ENCODE measurements at regions not wholly inside any gene's neighbourhood (a gene's known extent, or its start where the extent isn't known, plus 50 kb on each side); places are given as distances from the start of the nearest gene placed in this dataset.
"Not testable (repeated sequence)": the region's sequence is repeated elsewhere in the genome, so short reads cannot be mapped to it uniquely, and the experiment has no call there.

DNA sequence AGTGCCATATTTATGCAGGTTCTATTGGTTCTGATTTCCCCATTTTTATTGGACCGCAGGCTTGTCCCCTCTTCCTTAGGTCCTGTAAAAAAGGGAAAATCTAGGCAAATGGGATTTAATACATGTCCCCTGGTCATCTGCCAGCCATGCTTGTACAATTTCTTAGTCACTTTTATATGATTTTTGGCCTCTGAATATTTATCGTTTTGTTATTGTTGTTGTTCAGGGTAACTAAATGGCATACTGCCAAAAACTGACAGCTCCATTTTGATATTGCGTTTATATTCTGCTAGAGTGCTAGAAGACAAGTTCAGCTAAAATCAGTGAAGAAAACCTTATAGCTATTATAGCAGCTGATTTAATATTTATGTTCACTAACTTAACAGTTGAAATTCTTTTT, 770.2 kb upstream of the FAM174A start:
- in situ Hi-C loops (cut with MboI; ENCODE audit: low sequenced_read_pairs): no loop called here

DNA sequence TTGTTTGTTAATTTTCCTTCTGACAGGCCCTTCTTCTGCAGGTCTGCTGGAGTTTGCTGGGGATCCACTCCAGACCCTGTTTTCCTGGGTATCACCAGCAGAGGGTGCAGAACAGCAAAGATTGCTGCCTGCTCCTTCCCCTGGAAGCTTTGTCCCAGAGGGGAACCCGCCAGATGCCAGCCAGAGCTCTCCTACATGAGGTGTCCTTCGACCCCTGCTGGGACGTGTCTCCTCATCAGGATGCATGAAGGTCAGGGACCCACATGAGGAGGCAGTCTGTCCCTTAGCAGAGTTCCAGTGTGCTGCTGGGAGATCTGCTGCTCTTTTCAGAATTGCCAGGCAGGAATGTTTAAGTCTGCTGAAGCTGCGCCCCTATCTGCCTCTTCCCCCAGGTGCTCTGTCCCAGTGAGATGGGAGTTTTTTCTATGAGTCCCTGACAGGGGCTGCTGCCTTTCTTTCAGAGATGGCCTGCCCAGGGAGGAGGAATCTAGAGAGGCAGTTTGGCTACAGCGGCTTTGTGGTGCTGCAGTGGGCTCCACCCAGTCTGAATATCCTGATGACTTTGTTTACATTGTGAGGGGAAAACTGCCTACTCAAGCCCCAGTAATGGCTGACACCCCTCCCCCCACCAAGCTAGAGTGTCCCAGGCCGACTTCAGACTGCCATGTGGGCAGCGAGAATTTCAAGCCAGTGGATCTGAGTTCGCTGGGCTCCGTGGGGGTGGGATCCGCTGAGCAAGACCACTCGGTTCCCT, 772.0 kb upstream of the FAM174A start:
- in situ Hi-C loops (cut with MboI; ENCODE audit: low sequenced_read_pairs): no loop called here

DNA sequence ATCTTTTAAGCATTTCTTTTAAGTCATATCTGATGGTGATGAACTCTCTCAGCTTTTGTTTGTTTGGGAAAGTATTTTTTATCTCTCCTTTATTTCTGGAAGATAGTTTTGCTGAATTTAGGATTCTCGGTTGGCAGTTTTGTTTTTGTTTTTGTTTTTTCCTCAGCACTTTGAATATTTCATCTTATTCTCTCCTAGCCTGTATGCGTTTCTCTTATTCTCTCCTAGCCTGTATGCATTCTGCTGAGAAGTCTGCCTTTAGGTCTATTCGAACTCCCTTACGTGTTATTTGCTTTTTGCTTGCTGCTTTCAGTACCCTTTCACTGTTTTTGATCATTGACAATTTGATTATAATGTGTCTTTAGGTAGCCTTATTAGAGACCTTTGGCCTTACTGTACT, 787.8 kb upstream of the FAM174A start:
- in situ Hi-C loops (cut with MboI; ENCODE audit: low sequenced_read_pairs): no loop called here

DNA sequence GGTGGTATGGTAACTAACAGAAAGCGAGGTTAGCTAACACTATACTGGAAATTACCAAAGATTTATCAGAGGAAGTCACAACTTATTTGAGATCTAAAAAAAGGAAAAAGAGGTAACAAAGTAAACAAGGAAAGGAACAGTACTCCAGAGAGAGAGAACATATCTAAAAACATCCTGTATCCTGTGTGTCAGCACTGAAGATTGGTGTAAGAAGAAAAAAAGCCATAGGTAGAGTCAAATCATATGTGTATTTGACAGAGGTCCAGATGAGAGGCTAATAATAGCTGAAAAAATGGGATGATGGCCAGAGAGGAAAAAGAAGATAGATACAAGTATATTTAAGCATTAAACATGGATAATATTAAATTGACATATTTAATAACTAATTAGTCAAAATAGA, 802.0 kb upstream of the FAM174A start:
- in situ Hi-C loops (cut with MboI; ENCODE audit: low sequenced_read_pairs): not testable (repeated sequence)

DNA sequence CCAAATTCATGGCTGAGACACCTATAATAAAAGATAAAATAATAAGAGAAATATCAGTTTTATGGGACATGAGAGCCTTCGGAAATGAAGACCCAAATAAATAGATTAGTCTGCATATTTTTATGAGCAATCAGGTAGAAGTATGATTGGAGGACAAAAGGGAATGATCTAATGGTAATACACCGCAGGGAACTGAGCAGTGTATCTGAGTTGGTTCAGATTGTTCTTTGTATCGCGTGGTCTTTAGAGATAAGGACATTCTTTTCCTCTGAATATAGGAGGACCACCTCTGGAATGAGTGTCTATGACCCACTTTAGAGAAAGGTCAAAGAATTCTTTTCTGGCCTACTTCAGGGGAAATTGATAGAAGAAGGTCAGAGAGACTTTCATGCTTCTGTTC, 801.8 kb upstream of the CHD1 start:
- in situ Hi-C loops (cut with MboI; ENCODE audit: low sequenced_read_pairs): not testable (repeated sequence)

DNA sequence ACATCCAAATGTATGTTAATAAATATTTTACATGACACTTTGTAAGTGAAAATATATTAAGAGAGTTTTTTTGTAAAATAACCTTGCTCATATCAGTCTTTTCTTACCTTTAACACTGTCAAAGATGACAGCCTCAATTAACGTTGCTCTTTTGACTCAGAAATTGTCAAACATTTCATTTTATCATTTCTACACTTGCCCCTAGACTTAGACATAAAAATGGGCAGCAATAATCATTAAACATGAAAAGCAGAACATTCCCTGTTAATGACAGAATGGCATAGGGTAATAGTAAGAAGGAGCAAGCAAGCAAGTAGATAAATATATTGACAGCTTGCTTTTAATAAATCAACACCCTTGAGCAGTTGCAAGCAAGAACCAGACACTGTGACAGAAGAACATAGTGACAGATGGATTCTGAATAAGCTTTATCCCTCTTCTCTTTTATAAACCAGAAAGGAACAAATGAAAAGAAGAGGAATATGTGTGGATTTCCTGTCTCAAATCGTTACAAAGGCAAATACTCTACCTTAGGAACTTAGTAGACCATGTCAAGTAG, 796.0 kb upstream of the CHD1 start:
- in situ Hi-C loops (cut with MboI; ENCODE audit: low sequenced_read_pairs): no loop called here

DNA sequence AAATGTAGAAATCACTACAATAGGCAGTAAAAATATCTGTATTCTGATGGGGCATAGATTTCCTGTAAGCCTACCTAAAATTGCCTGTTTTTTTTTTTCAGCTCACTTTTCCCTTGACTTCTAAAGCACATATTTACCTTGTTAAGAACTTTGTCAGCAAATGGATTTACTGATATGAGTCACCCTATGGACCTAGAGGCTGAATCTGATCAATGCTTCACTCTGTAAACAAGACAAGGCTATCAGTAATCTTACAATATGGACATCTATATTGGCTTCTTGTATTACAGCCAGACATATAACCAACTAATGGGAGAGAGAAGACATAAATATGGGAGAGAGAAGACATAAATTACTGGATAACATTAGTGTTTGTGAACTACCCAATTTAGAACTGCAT, 792.7 kb upstream of the CHD1 start:
- in situ Hi-C loops (cut with MboI; ENCODE audit: low sequenced_read_pairs): no loop called here

DNA sequence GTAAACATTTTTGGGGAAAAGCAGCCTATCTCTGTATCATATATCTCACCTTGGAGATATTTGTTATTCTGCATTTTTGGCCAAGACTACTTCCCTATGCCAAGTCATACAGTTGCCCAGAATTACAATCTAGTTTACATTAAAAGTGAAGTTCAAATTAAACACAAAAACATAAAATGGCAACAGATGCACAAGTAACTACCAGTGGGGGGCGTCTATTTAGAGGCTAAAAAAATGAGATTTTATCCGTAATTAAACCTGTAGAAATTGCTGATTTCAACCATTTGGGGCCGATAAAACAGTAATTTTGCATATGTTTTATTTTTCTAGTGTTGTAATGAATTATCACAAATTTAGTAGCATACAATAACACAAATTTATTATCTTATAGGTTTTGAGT, 787.1 kb upstream of the CHD1 start:
- in situ Hi-C loops (cut with MboI; ENCODE audit: low sequenced_read_pairs): no loop called here

DNA sequence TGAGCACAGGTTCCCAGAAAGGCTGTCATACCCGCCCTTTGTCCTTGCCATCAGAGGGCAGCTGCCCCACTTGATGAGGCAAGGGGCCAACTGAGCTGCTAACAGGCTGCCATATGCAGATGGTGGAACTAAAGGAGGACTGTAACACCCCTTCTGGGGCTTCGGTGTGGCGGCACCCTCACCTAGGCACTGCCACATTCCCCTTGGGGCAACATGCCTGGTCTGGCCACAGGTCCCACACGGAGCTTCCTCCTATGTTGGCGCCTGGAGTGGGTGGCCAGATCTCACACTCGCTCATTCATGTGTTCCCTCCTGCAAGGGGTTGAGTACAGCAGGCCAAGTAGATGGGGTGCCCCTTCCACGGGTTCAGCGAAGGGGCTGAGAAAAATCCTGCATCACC, 777.4 kb upstream of the CHD1 start:
- in situ Hi-C loops (cut with MboI; ENCODE audit: low sequenced_read_pairs): no loop called here

DNA sequence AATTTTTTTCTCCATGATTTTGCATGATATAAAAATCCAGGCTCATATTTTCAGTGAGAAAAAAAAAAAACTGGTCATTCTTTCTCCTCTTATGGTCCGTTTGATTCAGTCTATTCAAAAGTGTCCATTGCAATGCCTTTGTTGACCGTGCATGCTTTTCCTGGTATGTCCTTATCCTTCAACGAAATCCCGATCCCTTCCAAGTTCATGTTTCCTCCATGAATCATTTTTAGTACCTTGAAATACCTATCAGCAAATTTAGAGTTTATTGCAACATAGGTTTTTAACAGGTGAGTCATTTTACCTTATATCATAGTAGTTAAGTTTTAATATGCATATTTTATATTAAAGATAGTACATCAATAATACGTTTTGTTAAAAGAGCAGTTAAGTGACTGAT, 773.8 kb upstream of the CHD1 start:
- in situ Hi-C loops (cut with MboI; ENCODE audit: low sequenced_read_pairs): no loop called here

DNA sequence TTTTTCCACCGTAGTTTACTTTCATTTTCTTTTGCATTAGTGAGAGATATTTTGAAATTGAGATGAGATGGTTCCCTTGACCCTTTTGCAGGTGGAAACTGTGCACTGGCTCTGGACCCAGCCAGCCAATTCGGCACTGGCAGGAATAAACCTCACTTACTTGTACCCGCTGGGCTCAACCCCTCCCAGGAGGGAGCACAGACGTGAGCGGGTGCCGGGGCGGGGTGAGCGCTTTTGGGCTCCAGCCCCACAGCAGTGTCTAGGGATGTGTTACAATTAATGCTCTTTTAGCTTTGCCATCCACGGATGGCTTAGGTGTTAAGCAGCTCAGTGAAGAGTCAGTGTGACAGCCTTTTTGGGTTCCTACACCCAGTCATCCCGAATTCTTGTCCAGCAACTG, 766.1 kb upstream of the CHD1 start:
- in situ Hi-C loops (cut with MboI; ENCODE audit: low sequenced_read_pairs): no loop called here

DNA sequence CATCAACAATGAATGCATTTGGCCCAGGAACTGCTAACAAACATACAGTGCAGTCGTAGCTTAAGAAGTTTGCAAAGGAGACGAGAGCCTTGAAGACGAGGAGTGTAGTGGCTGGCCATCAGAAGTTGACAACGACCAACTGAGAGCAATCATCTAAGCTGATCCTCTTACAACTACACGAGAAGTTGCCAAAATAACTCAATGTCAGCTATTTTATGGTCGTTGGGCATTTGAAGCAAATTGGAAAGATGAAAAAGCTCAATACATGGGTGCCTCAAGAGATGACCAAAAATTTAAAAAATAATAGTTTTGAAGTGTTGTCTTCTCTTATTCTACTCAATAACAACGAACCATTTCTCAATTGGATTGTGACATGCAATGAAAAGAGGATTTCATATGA, 757.7 kb upstream of the CHD1 start:
- in situ Hi-C loops (cut with MboI; ENCODE audit: low sequenced_read_pairs): no loop called here

DNA sequence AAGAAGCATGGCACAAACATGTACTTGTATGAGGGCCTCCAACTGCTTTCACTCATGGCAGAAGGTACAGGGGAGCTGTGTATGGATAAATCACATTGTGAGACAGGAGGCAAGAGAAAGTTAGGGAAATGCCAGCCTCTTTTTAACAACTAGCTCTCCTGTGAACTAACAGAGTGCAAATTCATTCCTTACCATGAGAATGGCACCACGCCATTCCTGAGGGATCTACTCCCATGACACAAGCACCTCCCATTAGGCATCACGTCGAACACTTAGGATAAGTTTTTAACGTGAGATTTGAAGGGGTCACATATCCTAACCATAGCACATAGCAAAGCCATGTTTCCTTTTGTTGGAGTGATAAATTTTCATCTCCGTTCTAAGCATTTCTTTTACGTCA, 747.2 kb upstream of the CHD1 start:
- in situ Hi-C loops (cut with MboI; ENCODE audit: low sequenced_read_pairs): no loop called here

DNA sequence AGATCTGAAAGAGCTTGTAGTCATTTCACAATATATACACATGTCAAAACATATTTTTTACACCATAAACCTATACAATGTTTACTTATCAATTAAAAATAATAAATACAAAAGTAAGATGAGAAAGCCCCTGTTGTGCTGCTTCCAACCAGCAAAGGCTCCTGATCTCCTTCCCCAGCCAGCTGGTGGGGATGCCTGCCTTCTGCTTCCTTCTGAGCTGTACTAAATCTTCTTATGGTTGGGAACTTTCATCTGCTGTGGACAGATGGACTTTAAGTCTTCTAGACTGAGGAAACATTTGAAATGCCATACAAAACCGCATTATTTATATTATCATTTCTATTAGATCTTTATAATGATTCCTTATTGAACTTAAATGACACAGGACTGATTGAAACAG, 745.3 kb upstream of the CHD1 start:
- in situ Hi-C loops (cut with MboI; ENCODE audit: low sequenced_read_pairs): no loop called here

DNA sequence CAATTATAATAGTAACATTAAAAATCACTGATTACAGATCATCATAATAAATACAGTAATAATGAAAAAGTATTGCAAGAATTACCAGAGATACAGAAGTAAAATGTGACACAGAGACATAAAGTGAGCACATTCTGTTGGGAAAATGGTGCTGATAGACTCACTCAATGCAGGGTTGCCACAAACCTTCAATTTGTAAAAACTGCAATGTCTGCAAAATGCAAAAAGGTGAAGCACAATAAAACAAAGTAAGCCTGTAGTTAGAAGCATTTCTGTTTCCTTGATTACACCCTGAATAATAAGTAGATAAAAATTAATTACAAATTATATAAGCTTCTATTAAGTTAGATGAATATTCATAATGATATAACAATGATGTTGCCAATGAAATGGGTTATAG, 736.2 kb upstream of the CHD1 start:
- in situ Hi-C loops (cut with MboI; ENCODE audit: low sequenced_read_pairs): no loop called here

DNA sequence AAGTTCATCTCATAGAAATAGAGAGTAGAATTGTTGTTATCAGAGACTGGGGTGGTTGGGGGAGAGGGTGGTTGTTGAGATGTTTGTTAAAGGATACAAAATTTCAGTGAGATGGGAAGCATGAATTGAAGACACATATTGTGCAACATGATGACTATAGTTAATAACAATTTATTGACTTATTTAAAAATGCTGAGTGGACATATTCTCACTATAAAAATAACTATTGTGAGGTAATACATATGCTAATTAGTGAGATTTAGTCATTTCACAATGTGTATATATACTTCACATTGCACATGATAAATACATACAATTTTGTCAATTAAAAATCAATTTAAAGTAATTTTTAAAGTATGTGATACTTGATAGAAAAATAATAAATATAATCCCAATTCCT, 722.5 kb upstream of the CHD1 start:
- in situ Hi-C loops (cut with MboI; ENCODE audit: low sequenced_read_pairs): no loop called here

DNA sequence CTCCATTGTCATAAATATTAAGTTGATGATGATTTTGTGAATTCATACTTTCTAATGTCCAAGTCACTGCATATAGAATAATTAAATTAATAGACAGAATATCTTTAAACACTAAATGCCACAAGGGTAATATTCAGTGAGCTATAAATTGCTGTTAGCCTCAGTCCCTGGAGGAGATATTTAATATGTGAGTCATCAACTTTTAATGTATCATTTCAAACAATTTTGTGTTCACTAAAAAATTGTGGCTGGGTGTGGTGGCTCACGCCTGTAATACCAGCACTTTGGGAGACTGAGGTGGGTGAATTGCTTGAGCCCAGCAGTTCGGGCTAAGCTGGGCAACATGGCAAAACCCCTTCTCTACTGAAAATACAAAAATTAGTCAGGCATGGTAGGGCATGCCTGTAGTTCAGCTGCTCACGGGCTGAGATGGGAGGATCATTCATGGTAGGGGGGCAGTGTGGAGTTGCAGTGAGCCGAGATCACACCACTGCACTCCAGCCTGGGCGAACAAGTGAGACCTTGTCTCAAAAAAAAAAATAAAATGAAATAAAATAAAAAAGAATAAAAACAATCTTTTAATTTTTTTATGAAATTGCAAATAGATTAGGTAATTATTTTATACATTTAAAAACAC, 717.3 kb upstream of the CHD1 start:
- in situ Hi-C loops (cut with MboI; ENCODE audit: low sequenced_read_pairs): no loop called here

DNA sequence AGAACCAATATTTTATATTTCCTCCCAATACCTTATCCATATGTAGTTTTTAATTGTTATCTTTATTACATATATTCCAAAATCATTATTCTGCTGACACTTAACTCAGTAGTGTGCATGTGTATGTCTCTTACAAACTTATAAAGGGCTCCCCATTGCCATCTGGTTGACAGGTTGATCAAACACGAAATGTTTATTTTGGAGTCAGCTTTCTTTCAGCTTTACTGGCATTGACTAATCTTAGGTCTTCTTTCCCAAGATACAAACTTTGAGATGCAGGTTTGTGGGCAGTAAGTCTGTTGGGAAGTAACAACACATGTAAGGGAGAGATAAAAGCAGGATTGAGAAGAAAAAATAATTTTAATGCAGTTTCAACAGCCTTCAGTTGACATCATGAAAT, 716.0 kb upstream of the CHD1 start:
- in situ Hi-C loops (cut with MboI; ENCODE audit: low sequenced_read_pairs): no loop called here

DNA sequence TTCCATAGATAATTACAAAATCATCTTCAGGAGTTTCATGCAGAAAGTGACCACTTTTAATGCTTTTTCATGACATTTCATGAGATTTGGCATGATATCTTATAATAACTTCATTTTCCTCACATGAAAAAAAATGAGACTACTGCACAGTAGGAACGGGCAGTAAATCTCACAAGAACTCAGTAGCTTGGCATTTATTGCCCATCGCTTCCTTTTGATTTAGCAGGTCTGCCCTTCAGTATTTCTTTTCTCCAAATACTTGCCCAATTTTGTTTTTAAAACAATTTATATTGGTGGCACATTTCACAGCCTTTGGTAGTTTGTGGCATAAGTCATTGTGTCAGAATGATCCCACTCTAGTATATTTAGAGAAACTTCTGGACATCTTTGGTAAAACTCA, 711.8 kb upstream of the CHD1 start:
- in situ Hi-C loops (cut with MboI; ENCODE audit: low sequenced_read_pairs): no loop called here

DNA sequence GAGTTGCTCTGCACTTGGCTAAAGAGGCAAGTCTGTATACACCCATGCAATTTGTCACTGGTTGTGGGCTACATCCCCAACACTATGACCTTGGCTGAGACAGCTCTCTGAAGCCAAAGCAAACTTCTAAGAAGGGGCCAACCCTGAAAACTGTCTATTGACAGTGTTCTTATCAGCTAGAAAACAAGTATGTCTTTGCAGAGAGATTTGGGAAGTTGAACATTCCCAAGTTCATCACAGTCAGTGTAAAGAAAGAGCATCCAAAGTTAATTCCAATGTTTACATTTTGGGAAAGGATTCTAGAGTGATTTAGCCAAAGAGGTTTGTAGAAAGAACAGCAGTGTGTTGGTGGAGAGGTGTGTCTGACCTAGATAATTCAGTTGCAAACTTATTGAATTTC, 711.1 kb upstream of the CHD1 start:
- in situ Hi-C loops (cut with MboI; ENCODE audit: low sequenced_read_pairs): no loop called here

DNA sequence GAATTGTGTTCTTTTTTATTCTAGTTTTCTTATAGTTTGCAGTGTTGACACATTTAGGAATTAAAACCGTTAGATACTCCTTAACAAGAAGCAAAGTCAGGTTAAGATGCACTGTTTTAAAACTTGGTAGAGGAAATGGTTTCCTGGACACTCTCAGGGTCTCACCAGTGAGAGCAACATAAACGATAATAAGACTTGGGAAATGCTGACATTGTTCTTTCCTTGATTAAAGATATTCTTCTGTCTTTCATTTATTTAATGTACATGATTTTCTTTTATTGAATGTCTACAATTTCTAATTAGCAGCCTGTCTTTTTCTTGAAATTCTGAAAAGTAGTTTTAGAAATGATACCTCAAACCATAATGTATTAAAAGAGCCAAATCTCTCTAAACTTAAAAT, 707.9 kb upstream of the CHD1 start:
- in situ Hi-C loops (cut with MboI; ENCODE audit: low sequenced_read_pairs): no loop called here

DNA sequence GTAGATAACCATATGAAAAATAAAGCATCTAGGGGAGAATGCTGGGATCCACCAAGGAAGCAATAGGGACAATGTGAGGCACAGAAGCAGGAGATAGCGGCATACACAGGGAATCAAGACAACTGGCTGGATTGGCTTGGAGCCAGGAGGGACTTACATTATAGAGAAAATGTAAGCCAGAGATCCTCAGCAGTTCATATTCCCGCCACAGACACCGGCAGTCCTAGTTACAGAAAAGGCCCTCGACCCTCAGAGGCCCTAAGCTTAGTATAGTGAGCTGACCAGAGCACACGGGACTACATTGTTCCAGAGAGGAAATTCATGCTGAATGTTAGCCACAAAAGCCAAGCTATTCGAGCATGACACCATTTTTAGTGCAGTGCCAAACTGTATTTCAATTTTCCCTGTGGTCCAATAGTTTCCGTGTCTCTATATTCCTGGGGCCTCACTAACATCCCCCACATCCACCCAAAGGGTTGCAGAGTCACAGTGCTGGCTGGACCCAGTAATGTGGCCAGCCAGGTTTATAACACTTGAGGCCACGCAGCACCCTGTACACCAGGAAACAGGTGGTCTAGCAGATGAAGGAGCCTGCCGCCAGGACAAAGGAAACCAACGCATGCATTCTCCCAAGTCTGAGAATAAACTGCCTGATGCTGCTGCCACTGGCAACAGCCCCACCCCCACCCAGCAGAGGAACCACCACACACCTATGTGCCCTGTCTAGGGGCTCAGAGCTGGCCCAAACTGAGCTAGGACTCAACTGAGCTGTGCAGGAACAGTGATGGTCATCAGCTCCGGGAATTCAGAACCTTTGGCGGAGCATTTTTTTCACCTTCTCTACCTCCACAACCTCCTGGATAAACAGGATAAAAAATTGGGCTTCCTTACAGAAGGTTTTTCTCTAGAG, 693.2 kb upstream of the CHD1 start:
- in situ Hi-C loops (cut with MboI; ENCODE audit: low sequenced_read_pairs): no loop called here

Data from HL-60/S4 (cell line).